Heart left ventricle (tissue), 16 donors: ENCODE measurements at regions not wholly inside any gene's neighbourhood (a gene's known extent, or its start where the extent isn't known, plus 50 kb on each side); places are given as distances from the start of the nearest gene placed in this dataset.

Source experiments
- ATAC-seq, 4 donors: fragments of 200-7000 bp; cut with Tn5 transposase; one replicate each; pipeline ENCODE4 v1.9.1; 2020 to 2022; ENCODE audit warnings: moderate library complexity in 4 of 4, mild to moderate bottlenecking in 3 of 4, moderate number of reproducible peaks in 1 of 4
- DNase-seq, 5 donors: peaks; one replicate each; pipeline ENCODE4 v3.0.0-alpha.2; 2020
- H3K27ac ChIP-seq, 12 donors: fragments of 200-600 bp; sonication (generic) in 4 of 12; one replicate each; pipeline versions ENCODE4 v1.5.0 to v1.8.0; 2016 to 2022; ENCODE audit warnings: mild to moderate bottlenecking in 2 of 12
- H3K27me3 ChIP-seq, 9 donors: fragments of 200-600 bp; sonication (generic) in 2 of 9; one replicate each; pipeline versions ENCODE4 v1.5.1 to v1.8.0; 2016 to 2022; ENCODE audit warnings: mild to moderate bottlenecking in 3 of 9
- H3K36me3 ChIP-seq, 9 donors: fragments of 200-600 bp; sonication (generic) in 2 of 9; one replicate each; pipeline versions ENCODE4 v1.5.0 to v1.8.0; 2018 to 2022; ENCODE audit warnings: mild to moderate bottlenecking in 2 of 9
- H3K4me1 ChIP-seq, 12 donors: fragments of 200-600 bp; sonication (generic) in 4 of 12; one replicate each; pipeline versions ENCODE4 v1.5.0 to v1.8.0; 2016 to 2022; ENCODE audit warnings: mild to moderate bottlenecking in 3 of 12
- H3K4me3 ChIP-seq, 12 donors: fragments of 200-600 bp; sonication (generic) in 4 of 12; one replicate each; pipeline versions ENCODE4 v1.5.0 to v1.8.0; 2017 to 2022; ENCODE audit warnings: mild to moderate bottlenecking in 9 of 12, moderate library complexity in 4 of 12
- H3K9me3 ChIP-seq, 12 donors: fragments of 200-600 bp; sonication (generic) in 4 of 12; one replicate each; pipeline versions ENCODE4 v1.5.0 to v1.8.0; 2016 to 2022; ENCODE audit warnings: mild to moderate bottlenecking in 1 of 12
- CTCF ChIP-seq, 12 donors: fragments of 200-600 bp; sonication (generic) in 4 of 12; IDR thresholded peaks; one replicate each; pipeline versions ENCODE4 v1.5.0 to v1.8.0; 2018 to 2022; ENCODE audit warnings: antibody characterized with exemption in 12 of 12, mild to moderate bottlenecking in 5 of 12
- POLR2A ChIP-seq, 2 donors: fragments of 450-650 bp; IDR thresholded peaks; one replicate each; pipeline ENCODE4 v1.6.1; 2017; ENCODE audit warnings: antibody characterized with exemption in 2 of 2, mild to moderate bottlenecking in 2 of 2, moderate library complexity in 2 of 2
- WGBS, 4 donors: extraction: QIAGEN DNeasy Blood & Tissue Kit in 2 of 4; methylation state at CpG; one replicate each; pipeline versions ENCODE4 v1.1.5 to v1.1.7; 2013 to 2018; 5-methylcytosine and 5-hydroxymethylcytosine counted together
- intact Hi-C, 10 donors: fragments of 100-400 bp; cut with DNase I; formaldehyde crosslinking; loops; one replicate each; pipeline versions ENCODE4 v1.11.1 to v1.14.2; 2022
- donor health status: ischemic (EF 13 %, LVEDD 7.1; RV severe dilation, severe dysfunction).
- donor health status: healthy with polysubstance abuse.
- donor health status: DM: no; HTN: yes; CAD: no.
- donor health status: DM: no; HTN: no; CAD: no.
- donor health status: ischemic (EF 25% LVEDD 6.9; RV normal size, moderate dysfunction).
- donor health status: ischemic (EF 25% LVEDD 5.7; RV mildly dilated, moderate dysfunction).
- donor health status: healthy.
- donor health status: DM: yes; HTN: yes; CAD: no.
- donor health status: ischemic (EF 35%, LVEDD 5.7; RV mildly dilated, moderate dysfunction).
- donor health status: nonischemic (EF 11% LVEDD 7.7; RV severe dilation, severe dysfunction).
- donor health status: DM: yes; HTN: yes; CAD: no.
- donor health status: PGD.
- donor health status: ischemic (EF 29% LVEDD 5.4; RV normal size, mild dysfunction).
- donor health status: nonischemic (EF 23%, LVEDD 6.1; RV moderate dilation, normal function).

GRCh38 chr5:17879276-17879675 is 245.0 kb downstream of the TAF11L14 start:
- no peaks in the 10 kb centered on the region for H3K27me3 ChIP-seq
- intact Hi-C loops, result no loop called here
- no peak for DNase-seq
- WGBS, 4 donors, result 79 to 97% (median 90%) methylated on average over 2 of the region's 2 CpGs
- H3K4me1 ChIP-seq, result no peaks in the 10 kb centered on the region
- no peaks in the 10 kb centered on the region for H3K9me3 ChIP-seq
- TF ChIP-seq POLR2A (IDR thresholded peaks at IDR 0.05) (no peak), CTCF (IDR thresholded peaks at IDR 0.05) (no peak)
- H3K27ac ChIP-seq, result no peak overlapping the region
- H3K4me3 ChIP-seq, result no peak overlapping the region
- no peaks in the 10 kb centered on the region for H3K36me3 ChIP-seq
- no peak for ATAC-seq

- H3K27me3 ChIP-seq, result no peaks in the 10 kb centered on the region
- 76 to 85% (median 80%) methylated on average over 4 of the region's 4 CpGs for WGBS, 4 donors
- DNase-seq, result no peak
- no peak overlapping the region for H3K27ac ChIP-seq
- intact Hi-C loops, result no loop called here
- no peaks in the 10 kb centered on the region for H3K9me3 ChIP-seq
- H3K4me1 ChIP-seq, result no peaks in the 10 kb centered on the region
- H3K4me3 ChIP-seq, result no peak overlapping the region
- TF ChIP-seq POLR2A (IDR thresholded peaks at IDR 0.05), result no peak
- TF ChIP-seq CTCF (IDR thresholded peaks at IDR 0.05), result no peak
- H3K36me3 ChIP-seq, result no peaks in the 10 kb centered on the region
- no peak for ATAC-seq
Observed at GRCh38 chr5:17880869-17881268, 246.6 kb downstream of the TAF11L14 start.

GRCh38 chr5:17882760-17883488 is 248.7 kb downstream of the TAF11L14 start:
- DNase-seq (no peak), ATAC-seq (no peak)
- Histone ChIP-seq H3K9me3 (no peaks in the 10 kb centered on the region), H3K27ac (no peak overlapping the region), H3K4me1 (no peaks in the 10 kb centered on the region), H3K27me3 (no peaks in the 10 kb centered on the region), H3K4me3 (no peak overlapping the region), H3K36me3 (no peaks in the 10 kb centered on the region)
- TF ChIP-seq POLR2A (IDR thresholded peaks at IDR 0.05), result no peak
- TF ChIP-seq CTCF (IDR thresholded peaks at IDR 0.05), result no peak
- intact Hi-C loops, result no loop called here
- 62 to 70% (median 67%) methylated on average over 6 of the region's 6 CpGs for WGBS, 4 donors

- ATAC-seq (no peak), DNase-seq (no peak)
- no peak overlapping the region for H3K4me3 ChIP-seq
- TF ChIP-seq POLR2A (IDR thresholded peaks at IDR 0.05) (no peak), CTCF (IDR thresholded peaks at IDR 0.05) (no peak)
- intact Hi-C loops, result no loop called here
- no peak overlapping the region for H3K27ac ChIP-seq
- no peaks in the 10 kb centered on the region for H3K36me3 ChIP-seq
- no peaks in the 10 kb centered on the region for H3K4me1 ChIP-seq
- H3K27me3 ChIP-seq, result no peaks in the 10 kb centered on the region
- no peaks in the 10 kb centered on the region for H3K9me3 ChIP-seq
Observed at GRCh38 chr5:17888155-17888554, 253.9 kb downstream of the TAF11L14 start.
